ENCODE measurements at regions not wholly inside any gene's neighbourhood (a gene's known extent, or its start where the extent isn't known, plus 50 kb on each side); places are given as distances from the start of the nearest gene placed in this dataset.
A peak's percentile ranks its signal among the peaks of the same experiment; 100 is the strongest.

GRCh38 chr10:118457824-118458428 is 115.8 kb upstream of the FAM204A start:
- Histone ChIP-seq H3K4me2 (ENCODE audit: insufficient read depth, low read length) (no peak overlapping the region), H3K9ac (ENCODE audit: insufficient read depth in 1 of 2, low read depth in 2 of 2, low read length in 2 of 2) (no peak overlapping the region), H3K79me2 (ENCODE audit: control insufficient read depth, insufficient read depth, low read length) (no peaks in the 10 kb centered on the region), H3K9me1 (ENCODE audit: control insufficient read depth, insufficient read depth, low read length) (no peaks in the 10 kb centered on the region), H4K20me1 (replicated peaks; ENCODE audit: control insufficient read depth, insufficient read depth, low read length) (no peaks in the 10 kb centered on the region), H2AFZ (ENCODE audit: low read depth, low read length) (no peak overlapping the region), H3K27me3 (ENCODE audit: control insufficient read depth in 2 of 2, insufficient read depth in 2 of 2, low read length in 2 of 2) (no peaks in the 10 kb centered on the region), H3K27ac (ENCODE audit: extremely low read depth, low read depth, low read length) (no peak overlapping the region), H3K4me3 (no peak overlapping the region), H3K36me3 (ENCODE audit: control insufficient read depth, insufficient read depth, low read length) (no peaks in the 10 kb centered on the region), H3K4me1 (replicated peaks in 1 of 2; ENCODE audit: control insufficient read depth in 2 of 2, insufficient read depth in 2 of 2, low read length in 2 of 2) (peaks cover 0 to 2% of the 10 kb centered on the region in 2 experiments; a peak in 1 of 5 replicates), H3K9me3 (replicated peaks; ENCODE audit: control insufficient read depth, insufficient read depth, low read depth, low read length) (no peaks in the 10 kb centered on the region)
- intact Hi-C loops (cut with micrococcal nuclease): no loop called here
- in situ Hi-C loops (cut with MboI): no loop called here
- ChIA-PET POLR2A (no interaction called here), CTCF (ENCODE audit: low intra/inter-chr PET ratio) (no interaction called here)
- DNase-seq (ENCODE audit: extremely low read depth in 1 of 4, low spot score in 3 of 4) (no peak), ATAC-seq (no peak), FAIRE-seq (no peak)
- TF ChIP-seq TBP (optimal IDR thresholded peaks at IDR 0.05; ENCODE audit: low read depth, low read length): no peak
- TF ChIP-seq RBM25 (IDR thresholded peaks at IDR 0.05; ENCODE audit: low read depth, low read length, severe bottlenecking): peak; percentile 82
- no TSS peak for BruUV-seq (replicated peaks)

GRCh38 chr10:118455181-118455695 is 113.1 kb upstream of the FAM204A start:
- no peaks in the 10 kb centered on the region for H4K20me1 ChIP-seq (replicated peaks; ENCODE audit: control insufficient read depth, insufficient read depth, low read length)
- no peak overlapping the region for H3K4me3 ChIP-seq
- H3K27me3 ChIP-seq (ENCODE audit: control insufficient read depth in 2 of 2, insufficient read depth in 2 of 2, low read length in 2 of 2): no peaks in the 10 kb centered on the region; a peak in 1 of 5 replicates
- H2AFZ ChIP-seq (ENCODE audit: low read depth, low read length): no peak overlapping the region
- H3K79me2 ChIP-seq (ENCODE audit: control insufficient read depth, insufficient read depth, low read length): no peaks in the 10 kb centered on the region
- ChIA-PET POLR2A (no interaction called here), CTCF (ENCODE audit: low intra/inter-chr PET ratio) (no interaction called here)
- H3K27ac ChIP-seq (ENCODE audit: extremely low read depth, low read depth, low read length): no peak overlapping the region
- H3K9me1 ChIP-seq (ENCODE audit: control insufficient read depth, insufficient read depth, low read length): no peaks in the 10 kb centered on the region
- FAIRE-seq (no peak), DNase-seq (ENCODE audit: extremely low read depth in 1 of 4, low spot score in 3 of 4) (no peak), ATAC-seq (no peak)
- peaks cover 0 to 2% of the 10 kb centered on the region in 2 experiments; a peak in 1 of 5 replicates for H3K4me1 ChIP-seq (replicated peaks in 1 of 2; ENCODE audit: control insufficient read depth in 2 of 2, insufficient read depth in 2 of 2, low read length in 2 of 2)
- no peak for TF ChIP-seq ZNF263 (CRISPR knock-in tag; IDR thresholded peaks at IDR 0.05; ENCODE audit: borderline replicate concordance)
- TF ChIP-seq BRCA1 (IDR thresholded peaks at IDR 0.05): no peak
- TF ChIP-seq BRCA1 (CRISPR knock-in tag; IDR thresholded peaks at IDR 0.05): no peak
- TF ChIP-seq ZEB2 (IDR thresholded peaks at IDR 0.05): no peak
- no peak for TF ChIP-seq POLR2H (tag; IDR thresholded peaks at IDR 0.05; ENCODE audit: low read depth)
- no peak for TF ChIP-seq SLC30A9 (CRISPR knock-in tag; IDR thresholded peaks at IDR 0.05)
- 5% methylated on average over 3 of the region's 6 CpGs for WGBS (ENCODE audit: insufficient coverage, low coverage, missing lambda C conversion rate)
- intact Hi-C loops (cut with micrococcal nuclease) (no loop called here), in situ Hi-C loops (cut with MboI) (no loop called here)
- no peaks in the 10 kb centered on the region for H3K9me3 ChIP-seq (replicated peaks; ENCODE audit: control insufficient read depth, insufficient read depth, low read depth, low read length)
- no peak overlapping the region for H3K9ac ChIP-seq (ENCODE audit: insufficient read depth in 1 of 2, low read depth in 2 of 2, low read length in 2 of 2)
- no peak overlapping the region for H3K4me2 ChIP-seq (ENCODE audit: insufficient read depth, low read length)
- BruUV-seq (replicated peaks): no TSS peak
- H3K36me3 ChIP-seq (ENCODE audit: control insufficient read depth, insufficient read depth, low read length): no peaks in the 10 kb centered on the region

All from K562 (cell line).